Loucy (cell line): ENCODE measurements at regions not wholly inside any gene's neighbourhood (a gene's known extent, or its start where the extent isn't known, plus 50 kb on each side); places are given as distances from the start of the nearest gene placed in this dataset.

Experiments
- EZH2phosphoT487 ChIP-seq: fragments of 200-600 bp; IDR thresholded peaks from 2 replicates; pipeline ENCODE4 v1.6.1; 2018; ENCODE audit warnings: antibody characterized with exemption, mild to moderate bottlenecking, moderate library complexity, borderline replicate concordance
- TF ChIP-seq, protein P1 (sequence below): fragments of 200-600 bp; sonication (generic); conservative IDR thresholded peaks from 2 replicates; pipeline ENCODE4 v1.5.1; 2014; ENCODE audit warnings: mild to moderate bottlenecking, antibody characterized with exemption, low read length

DNA sequence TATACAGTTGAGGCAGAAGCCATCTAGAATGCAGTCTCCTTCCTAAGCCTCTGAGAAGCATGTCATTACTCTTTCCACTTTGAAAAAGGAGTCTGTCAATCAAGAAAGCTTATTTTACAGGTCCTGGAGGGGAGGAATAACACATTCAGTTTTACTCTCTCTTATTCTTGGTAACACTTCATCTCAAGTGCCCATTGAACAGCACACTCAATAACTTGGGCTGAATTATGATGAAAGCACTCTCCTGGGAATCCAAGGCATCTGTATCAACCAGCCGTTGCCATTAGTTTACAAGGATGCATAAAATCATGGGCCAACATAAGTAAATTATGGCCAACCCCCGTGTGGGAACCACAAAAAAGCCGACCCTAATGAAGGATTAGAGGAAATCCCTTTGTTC lies 282.4 kb downstream of the C4orf33 start:
- TF ChIP-seq, protein P1, sequence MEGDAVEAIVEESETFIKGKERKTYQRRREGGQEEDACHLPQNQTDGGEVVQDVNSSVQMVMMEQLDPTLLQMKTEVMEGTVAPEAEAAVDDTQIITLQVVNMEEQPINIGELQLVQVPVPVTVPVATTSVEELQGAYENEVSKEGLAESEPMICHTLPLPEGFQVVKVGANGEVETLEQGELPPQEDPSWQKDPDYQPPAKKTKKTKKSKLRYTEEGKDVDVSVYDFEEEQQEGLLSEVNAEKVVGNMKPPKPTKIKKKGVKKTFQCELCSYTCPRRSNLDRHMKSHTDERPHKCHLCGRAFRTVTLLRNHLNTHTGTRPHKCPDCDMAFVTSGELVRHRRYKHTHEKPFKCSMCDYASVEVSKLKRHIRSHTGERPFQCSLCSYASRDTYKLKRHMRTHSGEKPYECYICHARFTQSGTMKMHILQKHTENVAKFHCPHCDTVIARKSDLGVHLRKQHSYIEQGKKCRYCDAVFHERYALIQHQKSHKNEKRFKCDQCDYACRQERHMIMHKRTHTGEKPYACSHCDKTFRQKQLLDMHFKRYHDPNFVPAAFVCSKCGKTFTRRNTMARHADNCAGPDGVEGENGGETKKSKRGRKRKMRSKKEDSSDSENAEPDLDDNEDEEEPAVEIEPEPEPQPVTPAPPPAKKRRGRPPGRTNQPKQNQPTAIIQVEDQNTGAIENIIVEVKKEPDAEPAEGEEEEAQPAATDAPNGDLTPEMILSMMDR: no peak
- TF ChIP-seq EZH2phosphoT487: no peak
